ENCODE measurements at regions not wholly inside any gene's neighbourhood (a gene's known extent, or its start where the extent isn't known, plus 50 kb on each side); places are given as distances from the start of the nearest gene placed in this dataset.

DNA sequence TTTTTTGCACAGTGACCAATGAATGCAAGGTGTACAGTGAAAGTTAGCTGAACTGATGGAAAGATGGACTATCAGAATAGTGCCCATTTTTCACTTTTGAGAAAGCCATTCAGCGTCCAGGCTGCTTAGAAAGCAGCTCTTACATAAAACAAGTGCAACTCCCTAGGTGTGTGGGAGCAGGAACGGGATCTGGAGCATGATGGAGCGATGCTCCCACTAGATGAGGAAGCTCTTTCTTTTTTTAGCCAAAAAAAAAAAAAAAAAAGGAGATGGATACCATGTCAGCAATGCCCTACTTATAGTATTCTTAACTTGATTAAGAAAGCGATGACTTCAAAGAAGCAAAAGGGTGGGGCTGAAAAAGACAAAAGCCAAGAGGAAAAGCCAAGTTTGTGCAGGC lies 925.5 kb downstream of the GATA3 start:
- intact Hi-C loops (cut with DNase I) = no loop called here
- no peaks in the 10 kb centered on the region for H3K4me1 ChIP-seq (ENCODE audit: insufficient read depth)
- TF ChIP-seq POLR2A (IDR thresholded peaks at IDR 0.05) (no peak), EP300 (IDR thresholded peaks at IDR 0.05) (no peak)
- TF ChIP-seq, protein P1, sequence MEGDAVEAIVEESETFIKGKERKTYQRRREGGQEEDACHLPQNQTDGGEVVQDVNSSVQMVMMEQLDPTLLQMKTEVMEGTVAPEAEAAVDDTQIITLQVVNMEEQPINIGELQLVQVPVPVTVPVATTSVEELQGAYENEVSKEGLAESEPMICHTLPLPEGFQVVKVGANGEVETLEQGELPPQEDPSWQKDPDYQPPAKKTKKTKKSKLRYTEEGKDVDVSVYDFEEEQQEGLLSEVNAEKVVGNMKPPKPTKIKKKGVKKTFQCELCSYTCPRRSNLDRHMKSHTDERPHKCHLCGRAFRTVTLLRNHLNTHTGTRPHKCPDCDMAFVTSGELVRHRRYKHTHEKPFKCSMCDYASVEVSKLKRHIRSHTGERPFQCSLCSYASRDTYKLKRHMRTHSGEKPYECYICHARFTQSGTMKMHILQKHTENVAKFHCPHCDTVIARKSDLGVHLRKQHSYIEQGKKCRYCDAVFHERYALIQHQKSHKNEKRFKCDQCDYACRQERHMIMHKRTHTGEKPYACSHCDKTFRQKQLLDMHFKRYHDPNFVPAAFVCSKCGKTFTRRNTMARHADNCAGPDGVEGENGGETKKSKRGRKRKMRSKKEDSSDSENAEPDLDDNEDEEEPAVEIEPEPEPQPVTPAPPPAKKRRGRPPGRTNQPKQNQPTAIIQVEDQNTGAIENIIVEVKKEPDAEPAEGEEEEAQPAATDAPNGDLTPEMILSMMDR (IDR thresholded peaks at IDR 0.05) = no peak
- H3K9me3 ChIP-seq = no peaks in the 10 kb centered on the region
- no peak for DNase-seq
- no peaks in the 10 kb centered on the region for H3K36me3 ChIP-seq
- no peak overlapping the region for H3K4me3 ChIP-seq
- no peak overlapping the region for H3K27ac ChIP-seq
- no peaks in the 10 kb centered on the region for H3K27me3 ChIP-seq
- 28 to 81% (median 49%) methylated on average over 4 of the region's 4 CpGs for WGBS, 3 donors

DNA sequence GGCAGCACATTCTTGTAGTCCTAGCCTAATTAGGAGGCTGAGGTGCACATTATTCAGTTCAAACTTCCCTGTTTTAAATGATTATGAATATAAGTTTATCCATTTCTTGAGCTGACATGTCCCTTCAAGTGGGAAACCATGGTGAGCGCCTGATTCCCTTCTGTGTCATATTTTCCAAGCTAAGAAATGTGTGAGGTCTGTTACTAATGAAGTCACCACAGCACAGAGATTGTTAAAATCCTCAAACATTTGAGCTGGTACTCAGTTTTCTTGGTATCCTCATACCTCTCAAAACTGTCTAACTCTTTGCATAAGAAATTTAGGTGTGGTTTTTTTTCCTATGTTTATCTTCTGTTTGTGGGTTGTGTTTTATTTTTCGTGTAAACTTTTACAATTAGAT lies 926.8 kb downstream of the GATA3 start:
- H3K4me3 ChIP-seq = no peak overlapping the region
- H3K9me3 ChIP-seq = no peaks in the 10 kb centered on the region
- intact Hi-C loops (cut with DNase I) = no loop called here
- no peaks in the 10 kb centered on the region for H3K27me3 ChIP-seq
- H3K4me1 ChIP-seq (ENCODE audit: insufficient read depth) = no peaks in the 10 kb centered on the region
- no peak overlapping the region for H3K27ac ChIP-seq
- no peak for DNase-seq
- no peak for TF ChIP-seq EP300 (IDR thresholded peaks at IDR 0.05)
- TF ChIP-seq, protein P1 (IDR thresholded peaks at IDR 0.05) = no peak
- TF ChIP-seq POLR2A (IDR thresholded peaks at IDR 0.05) = no peak
- no peaks in the 10 kb centered on the region for H3K36me3 ChIP-seq
- 64 to 75% (median 65%) methylated on average over 2 of the region's 2 CpGs for whole genome bisulfite sequencing, 3 donors

DNA sequence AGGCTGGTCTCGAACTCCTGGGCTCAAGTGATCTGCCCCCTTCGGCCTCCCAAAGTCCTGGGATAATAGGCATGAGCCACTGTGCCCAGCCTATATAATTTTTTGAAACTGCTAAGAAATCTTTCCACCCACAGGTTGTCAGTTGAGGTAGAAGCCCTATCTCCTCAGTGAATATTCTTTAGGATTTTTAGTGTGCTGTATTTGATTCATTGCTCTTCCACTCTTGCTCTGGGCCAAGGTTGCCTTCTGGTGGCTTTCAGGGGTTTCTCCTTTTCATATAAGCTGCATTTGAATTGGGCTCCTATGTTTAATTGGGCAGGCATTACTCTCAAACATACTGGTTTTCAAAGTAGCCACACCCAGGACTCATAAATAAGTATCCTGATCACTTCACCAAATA lies 931.2 kb downstream of the GATA3 start:
- Histone ChIP-seq H3K27ac (no peak overlapping the region), H3K36me3 (no peaks in the 10 kb centered on the region), H3K27me3 (no peaks in the 10 kb centered on the region), H3K9me3 (no peaks in the 10 kb centered on the region), H3K4me3 (no peak overlapping the region), H3K4me1 (ENCODE audit: insufficient read depth) (no peaks in the 10 kb centered on the region)
- TF ChIP-seq POLR2A (IDR thresholded peaks at IDR 0.05) (no peak), EP300 (IDR thresholded peaks at IDR 0.05) (no peak)
- TF ChIP-seq, protein P1 (IDR thresholded peaks at IDR 0.05) = no peak
- intact Hi-C loops (cut with DNase I) = no loop called here
- DNase-seq = no peak
- WGBS, 3 donors = 84 to 93% (median 89%) methylated on average over 2 of the region's 2 CpGs

DNA sequence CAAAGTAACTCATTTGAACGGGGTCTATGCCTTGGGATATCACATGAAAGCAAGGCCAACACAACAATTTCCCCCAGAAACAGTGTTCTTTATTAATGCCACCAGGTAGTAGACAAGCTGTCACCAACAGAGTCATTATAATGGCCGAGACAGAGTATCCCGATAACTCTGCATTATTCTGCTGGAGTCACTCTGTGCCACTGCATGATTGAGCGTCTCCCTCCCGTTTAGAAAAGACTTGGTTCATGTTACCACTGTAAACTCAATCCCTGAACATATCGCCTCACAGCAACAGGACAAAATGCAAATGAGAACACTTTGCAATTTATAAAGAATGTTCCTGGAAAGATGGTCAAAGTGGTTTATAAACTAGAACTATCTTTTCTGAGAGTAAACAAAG lies 932.5 kb downstream of the GATA3 start:
- no peak for TF ChIP-seq EP300 (IDR thresholded peaks at IDR 0.05)
- no peaks in the 10 kb centered on the region for H3K27me3 ChIP-seq
- no peaks in the 10 kb centered on the region for H3K36me3 ChIP-seq
- H3K9me3 ChIP-seq = no peaks in the 10 kb centered on the region
- no peak overlapping the region for H3K27ac ChIP-seq
- WGBS, 3 donors = 83 to 86% (median 84%) methylated on average over 6 of the region's 6 CpGs
- no peak for DNase-seq
- H3K4me3 ChIP-seq = no peak overlapping the region
- H3K4me1 ChIP-seq (ENCODE audit: insufficient read depth) = no peaks in the 10 kb centered on the region
- intact Hi-C loops (cut with DNase I) = no loop called here

DNA sequence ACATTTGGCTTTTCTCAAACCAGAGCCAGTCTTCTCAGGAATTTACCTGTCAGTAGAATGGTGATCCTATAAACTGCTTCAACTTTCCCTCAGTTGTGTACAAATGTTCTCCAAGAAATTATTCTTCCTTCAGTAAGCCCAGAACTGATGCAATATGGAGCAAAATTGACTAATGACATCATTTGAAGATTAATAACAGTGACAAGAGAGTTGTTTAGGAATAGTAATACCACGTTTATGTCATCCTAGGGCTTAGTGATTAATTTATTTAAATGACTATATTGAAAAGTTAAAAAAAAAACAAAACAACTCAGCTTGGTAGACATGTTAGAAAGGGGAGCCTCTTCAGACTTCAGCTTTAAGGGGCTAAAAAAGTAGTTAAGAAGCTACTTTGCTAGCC lies 933.2 kb downstream of the GATA3 start:
- Histone ChIP-seq H3K27me3 (no peaks in the 10 kb centered on the region), H3K36me3 (no peaks in the 10 kb centered on the region), H3K27ac (no peak overlapping the region), H3K9me3 (no peaks in the 10 kb centered on the region), H3K4me3 (no peak overlapping the region), H3K4me1 (ENCODE audit: insufficient read depth) (no peaks in the 10 kb centered on the region)
- 0 to 26% (median 26%) methylated on average over 1 of the region's 1 CpG for WGBS, 3 donors
- intact Hi-C loops (cut with DNase I) = no loop called here
- TF ChIP-seq, protein P1 (IDR thresholded peaks at IDR 0.05) = no peak
- TF ChIP-seq POLR2A (IDR thresholded peaks at IDR 0.05) (no peak), EP300 (IDR thresholded peaks at IDR 0.05) (no peak)
- no peak for DNase-seq
